Fibroblast of villous mesenchyme (primary cell): ENCODE measurements at regions not wholly inside any gene's neighbourhood (a gene's known extent, or its start where the extent isn't known, plus 50 kb on each side); places are given as distances from the start of the nearest gene placed in this dataset.

Experiments used
- DNase-seq: peaks from one replicate; pipeline ENCODE4 v3.0.0-alpha.2; 2010; ENCODE audit warnings: low read depth
- H3K4me3 ChIP-seq: 2 replicates; pipeline ENCODE4 v1.5.1; 2011; ENCODE audit warnings: low read depth, mild to moderate bottlenecking, low read length
- TF ChIP-seq, protein P1 (sequence below): IDR thresholded peaks from 2 replicates; pipeline ENCODE4 v1.5.1; 2012; ENCODE audit warnings: low read depth, mild to moderate bottlenecking, low read length; ENCODE audit not compliant: insufficient read depth

- TF ChIP-seq, protein P1, sequence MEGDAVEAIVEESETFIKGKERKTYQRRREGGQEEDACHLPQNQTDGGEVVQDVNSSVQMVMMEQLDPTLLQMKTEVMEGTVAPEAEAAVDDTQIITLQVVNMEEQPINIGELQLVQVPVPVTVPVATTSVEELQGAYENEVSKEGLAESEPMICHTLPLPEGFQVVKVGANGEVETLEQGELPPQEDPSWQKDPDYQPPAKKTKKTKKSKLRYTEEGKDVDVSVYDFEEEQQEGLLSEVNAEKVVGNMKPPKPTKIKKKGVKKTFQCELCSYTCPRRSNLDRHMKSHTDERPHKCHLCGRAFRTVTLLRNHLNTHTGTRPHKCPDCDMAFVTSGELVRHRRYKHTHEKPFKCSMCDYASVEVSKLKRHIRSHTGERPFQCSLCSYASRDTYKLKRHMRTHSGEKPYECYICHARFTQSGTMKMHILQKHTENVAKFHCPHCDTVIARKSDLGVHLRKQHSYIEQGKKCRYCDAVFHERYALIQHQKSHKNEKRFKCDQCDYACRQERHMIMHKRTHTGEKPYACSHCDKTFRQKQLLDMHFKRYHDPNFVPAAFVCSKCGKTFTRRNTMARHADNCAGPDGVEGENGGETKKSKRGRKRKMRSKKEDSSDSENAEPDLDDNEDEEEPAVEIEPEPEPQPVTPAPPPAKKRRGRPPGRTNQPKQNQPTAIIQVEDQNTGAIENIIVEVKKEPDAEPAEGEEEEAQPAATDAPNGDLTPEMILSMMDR: no peak
- H3K4me3 ChIP-seq: no peak overlapping the region
- no peak for DNase-seq
Observed at GRCh38 chr11:105324156-105324555, 184.6 kb upstream of the CARD18 start.

DNA sequence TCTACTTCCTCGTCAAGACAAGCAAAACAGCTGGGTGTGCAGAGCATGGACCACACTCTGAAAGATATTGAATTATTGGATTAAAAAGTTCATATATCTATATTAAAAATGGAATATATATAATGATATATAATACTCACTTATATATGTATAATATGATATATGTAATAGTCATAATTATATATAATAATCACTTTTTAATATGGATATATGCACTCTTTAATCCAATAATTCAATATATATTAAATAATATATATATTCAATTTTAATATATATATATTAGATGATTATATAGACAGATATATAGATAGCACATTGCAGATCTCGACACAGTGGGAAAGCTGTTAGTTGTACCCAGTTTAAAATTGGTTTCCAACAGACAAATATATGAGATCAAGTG lies 182.1 kb upstream of the CARD18 start:
- TF ChIP-seq, protein P1: no peak
- no peak for DNase-seq
- no peak overlapping the region for H3K4me3 ChIP-seq

DNA sequence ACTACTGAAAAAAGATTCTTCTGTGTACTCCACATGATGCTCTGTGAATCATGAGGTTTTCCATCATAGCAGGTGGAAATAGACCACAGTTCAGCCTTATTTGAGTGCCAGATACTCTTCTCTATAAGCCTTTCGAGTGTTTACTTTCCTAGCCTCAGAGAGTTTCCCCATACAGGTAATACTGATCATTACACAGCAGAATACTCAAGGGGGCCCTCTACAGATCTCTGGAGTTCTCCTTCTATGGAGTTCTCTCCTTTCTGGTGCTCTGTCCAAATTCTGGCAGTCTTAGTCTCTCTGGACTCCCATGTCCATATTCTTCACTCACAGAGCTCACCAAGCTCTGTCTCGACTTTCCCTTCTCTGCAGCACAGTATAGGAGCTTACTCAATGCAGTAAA lies 175.7 kb upstream of the CARD18 start:
- no peak overlapping the region for H3K4me3 ChIP-seq
- TF ChIP-seq, protein P1: peak; percentile 24
- no peak for DNase-seq

DNA sequence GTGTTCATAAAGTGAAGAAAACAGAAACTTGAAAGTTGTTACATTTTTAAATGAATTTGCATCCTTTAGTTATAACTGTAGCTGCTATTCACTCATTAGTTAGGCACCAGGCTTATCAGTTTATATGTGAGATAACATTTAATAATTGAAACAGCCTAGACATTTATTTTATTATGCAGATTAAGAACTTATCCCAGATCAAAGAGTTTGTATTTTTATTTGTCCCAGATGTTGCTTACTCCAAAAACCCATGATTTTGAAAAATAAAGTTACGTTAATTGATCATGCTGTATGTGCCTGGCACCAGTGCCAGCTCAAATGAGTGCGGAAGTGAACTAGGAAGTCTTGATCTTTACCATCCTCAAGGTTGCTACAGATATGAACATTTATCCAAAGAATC lies 172.7 kb upstream of the CARD18 start:
- TF ChIP-seq, protein P1: no peak
- no peak for DNase-seq
- H3K4me3 ChIP-seq: no peak overlapping the region

- no peak overlapping the region for H3K4me3 ChIP-seq
- TF ChIP-seq, protein P1: no peak
- peak; percentile 23 for DNase-seq
Observed at GRCh38 chr11:105298630-105299029, 159.1 kb upstream of the CARD18 start.

DNA sequence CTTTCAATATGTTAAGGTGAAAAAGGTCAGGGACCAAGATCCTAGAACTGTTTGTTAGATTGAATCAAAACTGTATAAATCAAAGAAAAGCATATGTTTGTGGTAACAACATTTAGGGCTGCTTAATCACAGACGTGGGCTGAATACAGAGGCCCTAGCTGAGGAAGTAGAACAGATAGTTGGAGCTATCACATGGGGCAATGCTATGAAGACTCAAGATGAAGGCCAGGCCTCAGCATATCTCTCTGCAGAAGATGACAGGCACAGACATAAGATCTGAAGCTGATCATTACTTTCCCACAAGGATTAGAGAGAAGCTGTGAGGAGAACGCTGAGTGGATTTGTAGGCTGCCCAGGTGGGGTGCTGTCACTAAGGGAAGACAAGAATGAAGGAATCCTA lies 158.6 kb upstream of the CARD18 start:
- H3K4me3 ChIP-seq: no peak overlapping the region
- DNase-seq: peak; percentile 18
- TF ChIP-seq, protein P1: no peak

- peak; percentile 31 for DNase-seq
- TF ChIP-seq, protein P1: no peak
- no peak overlapping the region for H3K4me3 ChIP-seq
Observed at GRCh38 chr11:105297463-105297862, 157.9 kb upstream of the CARD18 start.
